Fibroblast of lung (primary cell): ENCODE measurements at regions not wholly inside any gene's neighbourhood (a gene's known extent, or its start where the extent isn't known, plus 50 kb on each side); places are given as distances from the start of the nearest gene placed in this dataset.

Experiments used
- EZH2 ChIP-seq: IDR thresholded peaks from 2 replicates; pipeline ENCODE4 v1.5.1; 2012; ENCODE audit warnings: low read length, control low read depth, mild to moderate bottlenecking; ENCODE audit errors: missing control alignments
- TF ChIP-seq, protein P1 (sequence below), 2 donors: IDR thresholded peaks in 1 of 2; conservative IDR thresholded peaks in 1 of 2; 1 replicate in 1 of 2; 2 replicates in 1 of 2; pipeline ENCODE4 v1.5.1; 2011 to 2012; ENCODE audit warnings: low read length in 2 of 2, control low read depth in 1 of 2, inconsistent platforms in 1 of 2, low read depth in 1 of 2, mild to moderate bottlenecking in 1 of 2

DNA sequence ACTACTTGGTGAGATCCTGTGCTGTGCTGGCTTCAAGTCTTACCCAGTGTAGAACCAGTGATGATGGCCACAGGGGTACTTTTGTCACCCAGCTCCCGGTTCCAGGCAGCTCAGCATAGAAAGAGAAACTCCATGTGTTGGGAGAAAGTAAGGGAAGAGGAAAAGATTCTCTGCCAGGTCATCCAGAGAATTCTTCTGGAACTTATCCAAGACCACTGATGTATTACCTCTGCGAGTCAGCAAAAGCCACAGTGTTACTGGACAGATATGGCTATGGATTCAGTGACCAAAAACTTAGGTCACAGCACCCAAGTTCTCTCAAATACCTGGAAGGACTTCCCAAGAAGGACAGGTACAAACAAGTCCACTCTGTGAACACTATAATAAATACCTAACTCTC lies 399.5 kb upstream of the MIR17HG start:
- no peak for TF ChIP-seq EZH2
- TF ChIP-seq, protein P1, sequence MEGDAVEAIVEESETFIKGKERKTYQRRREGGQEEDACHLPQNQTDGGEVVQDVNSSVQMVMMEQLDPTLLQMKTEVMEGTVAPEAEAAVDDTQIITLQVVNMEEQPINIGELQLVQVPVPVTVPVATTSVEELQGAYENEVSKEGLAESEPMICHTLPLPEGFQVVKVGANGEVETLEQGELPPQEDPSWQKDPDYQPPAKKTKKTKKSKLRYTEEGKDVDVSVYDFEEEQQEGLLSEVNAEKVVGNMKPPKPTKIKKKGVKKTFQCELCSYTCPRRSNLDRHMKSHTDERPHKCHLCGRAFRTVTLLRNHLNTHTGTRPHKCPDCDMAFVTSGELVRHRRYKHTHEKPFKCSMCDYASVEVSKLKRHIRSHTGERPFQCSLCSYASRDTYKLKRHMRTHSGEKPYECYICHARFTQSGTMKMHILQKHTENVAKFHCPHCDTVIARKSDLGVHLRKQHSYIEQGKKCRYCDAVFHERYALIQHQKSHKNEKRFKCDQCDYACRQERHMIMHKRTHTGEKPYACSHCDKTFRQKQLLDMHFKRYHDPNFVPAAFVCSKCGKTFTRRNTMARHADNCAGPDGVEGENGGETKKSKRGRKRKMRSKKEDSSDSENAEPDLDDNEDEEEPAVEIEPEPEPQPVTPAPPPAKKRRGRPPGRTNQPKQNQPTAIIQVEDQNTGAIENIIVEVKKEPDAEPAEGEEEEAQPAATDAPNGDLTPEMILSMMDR (conservative IDR thresholded peaks at IDR 0.05 in 1 of 2, IDR thresholded peaks at IDR 0.05 in 1 of 2; ENCODE audit: low read depth in 1 of 2, low read length in 2 of 2) = no peak
